Pons (tissue), 1 donor: ENCODE measurements at regions not wholly inside any gene's neighbourhood (a gene's known extent, or its start where the extent isn't known, plus 50 kb on each side); places are given as distances from the start of the nearest gene placed in this dataset.
"Not testable (repeated sequence)": the region's sequence is repeated elsewhere in the genome, so short reads cannot be mapped to it uniquely, and the experiment has no call there.

Experiments used
- DNase-seq: peaks from one replicate; pipeline ENCODE4 v3.0.0-alpha.2; 2016; ENCODE audit warnings: low spot score

- no peak for DNase-seq
Observed at GRCh38 chr7:16266877-16267276, 154.5 kb downstream of the CRPPA start.

GRCh38 chr7:16266470-16266869 lies 154.9 kb downstream of the CRPPA start:
- not testable (repeated sequence) for DNase-seq

- DNase-seq = no peak
Observed at GRCh38 chr7:16265863-16266458, 155.4 kb downstream of the CRPPA start.

GRCh38 chr7:16264823-16265804 lies 156.2 kb downstream of the CRPPA start:
- DNase-seq = no peak

DNA sequence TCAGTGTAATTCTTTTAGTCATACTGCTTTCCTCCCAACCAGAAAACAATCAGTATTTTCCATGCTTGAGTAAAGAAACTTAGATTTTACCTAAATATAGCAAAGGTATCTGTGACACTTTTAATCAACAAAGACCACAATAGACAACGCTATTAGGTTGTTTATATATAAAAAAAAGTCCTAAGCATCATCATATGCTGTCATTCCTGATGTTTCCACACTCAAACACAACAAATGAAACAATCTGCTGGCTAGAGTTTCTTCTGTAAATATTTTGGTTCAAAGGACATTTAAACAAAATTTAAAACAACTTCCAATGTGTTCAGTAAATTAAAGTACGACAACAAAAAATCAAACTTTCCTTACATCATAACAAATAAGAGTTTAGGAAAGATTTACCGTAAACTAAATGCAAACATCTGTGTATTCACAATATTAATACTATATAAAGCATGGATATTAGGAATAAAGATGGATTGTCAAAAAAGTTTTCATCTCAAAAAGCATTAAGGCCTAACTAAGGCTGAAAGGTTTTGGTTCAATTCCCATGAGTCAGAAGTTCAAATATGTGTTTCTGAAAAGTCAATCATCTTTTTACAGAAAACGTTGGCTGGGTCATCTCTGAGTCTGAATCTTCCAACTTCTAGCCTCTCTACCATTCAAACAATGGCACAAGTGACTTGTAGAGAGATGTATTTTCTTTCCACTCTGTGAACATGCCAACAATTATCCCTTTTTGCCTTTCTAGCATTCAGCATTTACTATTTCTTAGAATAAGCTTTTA lies 157.1 kb downstream of the CRPPA start:
- DNase-seq = no peak

DNA sequence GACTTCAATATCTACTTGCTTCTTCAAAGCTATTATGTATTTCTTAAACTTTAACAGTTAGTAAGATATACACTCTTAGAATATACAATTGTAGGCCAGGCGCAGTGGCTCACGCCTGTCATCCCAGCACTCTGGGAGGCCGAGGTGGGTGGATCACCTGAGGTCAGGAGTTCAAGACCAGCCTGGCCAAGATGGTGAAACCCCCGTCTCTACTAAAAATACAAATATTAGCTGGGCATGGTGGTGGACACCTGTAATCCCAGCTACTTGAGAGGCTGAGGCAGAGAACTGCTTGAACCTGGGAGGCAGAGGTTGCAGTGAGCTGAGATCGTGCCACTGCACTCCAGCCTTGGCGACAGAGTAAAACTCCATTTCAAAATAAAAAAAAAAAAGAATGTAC lies 158.0 kb downstream of the CRPPA start:
- DNase-seq = not testable (repeated sequence)

DNA sequence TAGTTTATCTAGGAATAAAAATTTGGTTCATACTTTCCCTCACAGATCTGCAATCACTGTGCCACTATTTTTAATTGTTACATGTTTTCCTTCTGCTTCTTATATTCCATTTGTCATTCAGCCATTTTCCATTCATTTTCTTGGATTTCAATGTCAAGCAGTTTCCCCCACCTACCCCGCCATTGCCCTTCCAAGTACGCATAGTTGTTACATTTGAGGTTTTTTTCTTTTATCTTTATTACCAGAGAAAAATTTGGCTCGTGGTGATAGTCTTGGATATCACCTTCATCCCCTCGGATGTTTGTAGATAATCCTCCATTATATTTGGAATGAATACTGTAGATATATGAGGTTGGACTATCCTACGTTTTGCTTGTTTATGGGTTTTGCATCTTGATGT lies 159.7 kb downstream of the CRPPA start:
- no peak for DNase-seq

- no peak for DNase-seq
Observed at GRCh38 chr7:16261100-16261499, 160.2 kb downstream of the CRPPA start.

DNA sequence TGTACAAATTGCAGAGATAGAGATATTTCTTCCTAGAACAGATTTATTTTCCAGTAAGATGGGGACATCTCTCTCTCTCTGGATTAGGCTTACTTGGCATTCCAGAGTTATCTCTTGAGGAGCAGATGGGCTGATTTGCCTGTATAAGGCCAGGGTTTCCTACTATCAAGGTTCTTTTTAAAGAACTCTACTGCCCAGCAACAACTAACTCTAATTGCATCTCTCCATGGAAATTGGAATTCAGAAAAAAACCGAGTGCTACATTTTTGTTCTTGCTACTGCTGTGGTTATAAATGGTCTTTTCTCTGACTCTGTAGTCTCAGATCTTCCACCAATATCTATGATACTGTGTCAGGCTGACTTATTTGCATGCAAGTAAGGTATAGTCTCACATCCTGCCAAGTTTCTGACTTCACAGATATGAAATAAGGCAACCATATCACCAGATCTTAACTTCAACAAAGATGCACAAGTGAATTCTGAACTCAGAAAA lies 161.1 kb downstream of the CRPPA start:
- DNase-seq = no peak

DNA sequence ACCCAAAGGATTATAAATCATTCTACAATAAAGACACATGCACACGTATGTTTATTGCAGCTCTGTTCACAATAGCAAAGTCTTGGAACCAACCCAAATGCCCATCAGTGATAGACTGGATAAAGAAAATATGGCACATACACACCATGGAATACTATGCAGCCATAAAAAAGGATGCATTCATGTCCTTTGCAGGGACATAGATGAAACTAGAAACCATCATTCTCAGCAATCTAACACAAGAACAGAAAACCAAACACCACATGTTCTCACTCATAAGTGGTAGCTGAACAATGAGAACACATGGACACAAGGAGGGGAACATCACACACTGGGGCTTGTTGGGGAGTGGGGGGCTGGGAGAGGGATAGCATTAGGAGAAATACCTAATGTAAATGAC lies 164.9 kb downstream of the CRPPA start:
- DNase-seq = not testable (repeated sequence)

GRCh38 chr7:16255952-16256351 lies 165.4 kb downstream of the CRPPA start:
- not testable (repeated sequence) for DNase-seq

GRCh38 chr7:16250655-16251054 lies 170.7 kb downstream of the CRPPA start:
- DNase-seq = not testable (repeated sequence)

DNA sequence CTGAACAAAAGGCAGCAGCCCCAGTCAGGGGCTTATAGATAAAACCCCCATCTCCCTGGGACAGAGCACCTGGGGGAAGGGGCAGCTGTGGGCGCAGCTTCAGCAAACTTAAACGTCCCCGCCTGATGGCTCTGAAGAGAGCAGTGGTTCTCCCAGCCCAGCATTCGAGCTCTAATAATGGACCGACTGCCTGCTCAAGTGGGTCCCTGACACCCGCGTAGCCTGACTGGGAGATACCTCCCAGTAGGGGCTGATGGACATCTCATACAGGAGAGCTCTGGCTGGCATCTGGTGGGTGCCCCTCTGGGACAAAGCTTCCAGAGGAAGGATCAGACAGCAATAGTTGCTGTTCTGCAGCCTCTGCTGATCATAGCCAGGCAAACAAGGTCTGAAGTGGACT lies 172.1 kb downstream of the CRPPA start:
- not testable (repeated sequence) for DNase-seq

GRCh38 chr7:16248556-16248955 lies 172.8 kb downstream of the CRPPA start:
- not testable (repeated sequence) for DNase-seq

DNA sequence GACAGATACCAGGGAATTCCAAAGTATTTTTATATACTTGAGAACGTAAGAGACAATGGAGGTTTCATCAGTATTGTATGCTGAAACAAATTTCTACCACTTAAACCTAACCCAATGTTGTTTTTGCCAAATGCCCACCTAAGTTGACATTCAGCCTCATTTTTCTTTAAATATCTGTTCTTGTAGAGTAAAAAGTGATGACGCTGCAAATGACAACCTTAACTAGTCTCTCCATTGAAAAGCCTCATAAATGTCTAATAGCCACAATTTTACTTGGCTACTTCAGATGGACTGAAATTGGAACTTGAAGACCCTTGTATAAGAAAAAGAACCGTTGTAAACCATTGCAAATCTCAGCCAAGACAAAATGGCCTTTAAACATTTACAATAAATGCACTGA lies 176.9 kb downstream of the CRPPA start:
- no peak for DNase-seq

DNA sequence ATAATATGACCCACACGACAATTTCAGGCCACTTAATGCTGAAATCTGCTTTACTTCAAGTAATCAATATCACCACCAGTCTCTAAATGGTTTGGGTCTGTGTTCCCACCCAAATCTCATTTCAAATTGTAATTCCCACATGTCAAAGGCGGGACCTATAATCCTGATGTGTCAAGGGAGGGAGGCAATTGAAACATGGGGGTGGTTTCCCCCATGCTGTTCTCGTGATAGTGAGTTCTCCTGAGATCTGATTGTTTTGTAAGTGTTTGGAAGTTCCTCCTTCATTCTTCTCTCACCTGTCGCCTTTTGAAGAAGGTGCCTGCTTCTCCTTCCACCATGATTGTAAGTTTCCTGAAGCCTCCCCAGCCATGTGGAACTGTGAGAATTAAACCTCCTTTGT lies 178.4 kb downstream of the CRPPA start:
- no peak for DNase-seq

- no peak for DNase-seq
Observed at GRCh38 chr7:16241017-16241416, 180.3 kb downstream of the CRPPA start.

- no peak for DNase-seq
Observed at GRCh38 chr7:16236381-16236780, 185.0 kb downstream of the CRPPA start.

GRCh38 chr7:16235147-16236114 lies 185.9 kb downstream of the CRPPA start:
- DNase-seq = no peak

DNA sequence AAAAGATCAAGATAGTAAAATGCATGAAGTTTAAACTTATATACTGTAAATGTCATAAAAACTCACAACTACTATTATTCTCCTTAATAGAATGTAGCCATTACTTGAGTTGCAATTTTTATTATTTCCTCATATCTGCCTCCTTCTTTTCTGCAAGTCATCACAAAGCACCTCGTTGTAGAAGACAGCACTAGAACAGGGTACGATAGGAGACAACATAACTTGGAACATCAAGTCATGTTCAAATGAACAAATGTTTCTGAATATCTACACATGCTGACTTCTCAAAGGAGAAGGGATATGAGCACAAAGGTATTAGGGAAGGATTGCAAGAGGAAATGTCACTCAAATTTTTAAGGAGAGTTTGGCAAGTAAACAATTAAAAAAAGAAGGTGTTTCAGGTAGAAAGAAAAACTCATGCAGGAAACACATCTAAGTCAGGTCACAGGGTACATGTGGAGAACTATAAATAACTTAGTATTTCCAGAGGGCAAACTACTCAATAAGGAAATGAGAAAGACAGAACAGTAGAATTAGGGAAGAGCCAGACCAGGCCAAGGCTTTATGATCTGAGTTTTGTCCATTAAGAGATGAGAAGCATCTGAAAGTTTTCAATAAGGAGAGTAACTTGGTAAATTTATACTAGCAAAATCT lies 186.7 kb downstream of the CRPPA start:
- DNase-seq = no peak

GRCh38 chr7:16233517-16233916 lies 187.8 kb downstream of the CRPPA start:
- no peak for DNase-seq
